ENCODE measurements at regions not wholly inside any gene's neighbourhood (a gene's known extent, or its start where the extent isn't known, plus 50 kb on each side); places are given as distances from the start of the nearest gene placed in this dataset.
A peak's percentile ranks its signal among the peaks of the same experiment; 100 is the strongest.
"Not testable (repeated sequence)": the region's sequence is repeated elsewhere in the genome, so short reads cannot be mapped to it uniquely, and the experiment has no call there.

DNA sequence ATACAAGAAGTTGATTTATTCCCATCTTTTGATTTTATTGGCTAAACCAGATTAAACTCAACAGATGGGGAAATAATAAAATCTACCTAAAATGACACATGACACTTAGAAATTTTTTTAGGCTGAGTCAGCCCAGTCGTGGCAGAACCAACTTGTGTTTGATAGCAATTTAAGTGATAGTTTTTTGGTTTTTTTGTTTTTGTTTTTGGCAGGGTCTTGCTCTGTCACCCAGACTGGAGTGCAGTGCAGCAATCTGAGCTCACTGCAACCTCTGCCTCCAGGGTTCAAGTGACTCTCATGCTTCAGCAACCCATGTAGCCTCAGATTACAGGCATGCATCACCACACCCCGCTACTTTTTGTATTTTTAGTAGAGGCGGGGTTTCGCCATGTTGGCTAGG lies 370.3 kb upstream of the NOCT start:
- no peak for DNase-seq (ENCODE audit: low spot score in 2 of 2)
- H3K27me3 ChIP-seq (ENCODE audit: low read depth): no peaks in the 10 kb centered on the region

DNA sequence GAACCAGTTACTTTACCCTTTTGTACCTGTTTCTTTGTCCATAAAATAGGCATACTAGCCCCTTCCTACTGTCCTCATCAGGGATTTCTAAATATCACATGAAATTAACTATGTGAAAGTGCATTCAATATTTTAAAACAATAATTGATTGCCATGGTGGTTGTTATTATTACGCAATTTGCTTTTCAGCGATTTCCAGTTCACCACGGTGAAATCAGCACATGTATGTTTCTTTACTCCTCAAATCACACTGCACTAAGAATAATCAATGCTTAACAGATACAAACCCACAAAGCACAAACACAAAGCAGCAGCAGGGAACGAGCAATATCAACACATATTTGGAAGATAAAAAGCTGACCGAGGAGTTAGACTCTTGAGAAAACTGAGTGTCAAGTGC lies 371.3 kb upstream of the NOCT start:
- no peak for DNase-seq (ENCODE audit: low spot score in 2 of 2)
- H3K27me3 ChIP-seq (ENCODE audit: low read depth): no peaks in the 10 kb centered on the region
- H3K36me3 ChIP-seq (replicated peaks): no peaks in the 10 kb centered on the region
- H3K4me1 ChIP-seq: no peaks in the 10 kb centered on the region
- in situ Hi-C loops (cut with MboI; ENCODE audit: low sequenced_read_pairs): no loop called here
- H3K9me3 ChIP-seq: no peaks in the 10 kb centered on the region
- no peak overlapping the region for H3K4me3 ChIP-seq

More for the DNA sequence above, 370.3 kb upstream of the NOCT start:
- in situ Hi-C loops (cut with MboI; ENCODE audit: low sequenced_read_pairs): no loop called here
- no peak overlapping the region for H3K4me3 ChIP-seq
- H3K36me3 ChIP-seq (replicated peaks): no peaks in the 10 kb centered on the region
- no peaks in the 10 kb centered on the region for H3K4me1 ChIP-seq
- H3K9me3 ChIP-seq: no peaks in the 10 kb centered on the region

DNA sequence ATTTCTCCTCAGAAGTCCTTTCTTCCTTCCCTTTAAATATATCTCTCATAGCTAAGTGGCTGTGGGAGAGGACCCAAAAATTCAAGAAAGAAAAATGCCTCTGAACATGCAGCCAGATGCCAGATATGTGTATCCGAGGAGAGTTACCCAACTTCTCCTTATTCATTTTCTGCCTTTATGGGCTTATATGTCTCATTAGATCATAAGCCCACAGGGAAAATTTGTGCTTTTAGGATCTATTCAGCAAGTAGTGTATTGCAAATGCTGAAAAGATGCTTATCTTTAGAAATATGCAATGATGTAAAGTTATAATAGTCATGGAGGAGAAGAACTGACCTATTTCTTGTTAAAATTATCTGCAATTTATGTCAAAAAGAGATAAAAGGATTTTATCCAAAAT lies 371.8 kb upstream of the NOCT start:
- no peak for DNase-seq (ENCODE audit: low spot score in 2 of 2)
- no peak overlapping the region for H3K4me3 ChIP-seq
- no peaks in the 10 kb centered on the region for H3K27me3 ChIP-seq (ENCODE audit: low read depth)
- no peaks in the 10 kb centered on the region for H3K36me3 ChIP-seq (replicated peaks)
- no peaks in the 10 kb centered on the region for H3K4me1 ChIP-seq
- in situ Hi-C loops (cut with MboI; ENCODE audit: low sequenced_read_pairs): no loop called here
- no peaks in the 10 kb centered on the region for H3K9me3 ChIP-seq

DNA sequence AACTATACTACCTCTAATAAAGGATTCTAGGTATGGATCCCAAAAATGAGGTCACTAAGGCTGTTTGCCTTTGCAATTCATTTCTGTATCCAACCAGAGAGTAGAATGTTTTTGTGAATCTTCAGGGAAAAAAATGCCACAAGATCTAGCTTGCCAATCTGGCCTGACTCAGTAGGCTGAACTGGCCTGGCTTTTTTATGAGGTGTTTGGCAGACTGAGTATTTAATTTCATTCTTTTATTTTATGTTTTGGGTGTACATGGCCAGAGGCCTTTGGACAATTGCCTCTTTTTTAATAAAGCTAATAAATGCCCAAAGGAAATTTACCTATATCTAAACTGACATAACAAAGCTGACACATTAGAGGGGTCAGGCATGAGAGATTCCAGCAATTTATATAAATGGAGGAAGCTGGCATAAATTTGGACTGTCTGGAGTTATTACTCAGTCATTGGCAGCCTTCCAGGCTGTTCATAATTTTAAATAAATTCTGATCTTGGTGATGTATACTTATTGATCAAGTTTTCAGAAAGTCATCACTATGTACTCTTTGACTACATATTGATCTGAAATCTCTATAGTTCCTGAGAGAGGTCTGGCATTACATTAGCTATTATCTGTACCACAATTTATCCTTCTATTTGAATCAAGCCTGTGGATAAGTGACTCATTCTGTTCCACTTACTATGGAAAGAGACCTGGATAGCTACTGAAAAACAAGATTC lies 376.4 kb upstream of the NOCT start:
- in situ Hi-C loops (cut with MboI; ENCODE audit: low sequenced_read_pairs): no loop called here
- Histone ChIP-seq H3K4me3 (no peak overlapping the region), H3K36me3 (replicated peaks) (no peaks in the 10 kb centered on the region), H3K27me3 (ENCODE audit: low read depth) (no peaks in the 10 kb centered on the region), H3K9me3 (no peaks in the 10 kb centered on the region), H3K4me1 (no peaks in the 10 kb centered on the region)
- DNase-seq (ENCODE audit: low spot score in 2 of 2): no peak

DNA sequence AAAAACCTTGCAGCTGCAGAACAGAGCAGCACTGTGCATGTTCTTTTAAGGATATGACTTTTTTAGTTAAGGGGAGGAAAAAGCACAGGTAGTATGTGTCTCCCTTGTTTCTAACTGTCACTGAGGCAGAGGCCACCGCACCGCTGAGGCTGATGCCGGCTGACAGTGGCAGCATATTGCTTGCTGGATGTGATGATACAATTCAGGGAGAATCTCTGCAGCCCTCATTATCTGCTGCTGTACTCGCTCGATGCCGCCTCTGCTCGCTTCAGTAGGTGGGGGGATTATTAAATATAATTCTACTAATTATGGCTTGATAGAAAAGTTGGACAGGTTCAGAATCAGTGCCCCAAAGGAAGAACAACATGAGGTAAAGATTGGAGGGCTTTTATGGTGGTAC lies 378.8 kb upstream of the NOCT start:
- Histone ChIP-seq H3K9me3 (no peaks in the 10 kb centered on the region), H3K4me3 (no peak overlapping the region), H3K27me3 (ENCODE audit: low read depth) (no peaks in the 10 kb centered on the region), H3K4me1 (no peaks in the 10 kb centered on the region), H3K36me3 (replicated peaks) (no peaks in the 10 kb centered on the region)
- DNase-seq (ENCODE audit: low spot score in 2 of 2): no peak
- in situ Hi-C loops (cut with MboI; ENCODE audit: low sequenced_read_pairs): no loop called here

DNA sequence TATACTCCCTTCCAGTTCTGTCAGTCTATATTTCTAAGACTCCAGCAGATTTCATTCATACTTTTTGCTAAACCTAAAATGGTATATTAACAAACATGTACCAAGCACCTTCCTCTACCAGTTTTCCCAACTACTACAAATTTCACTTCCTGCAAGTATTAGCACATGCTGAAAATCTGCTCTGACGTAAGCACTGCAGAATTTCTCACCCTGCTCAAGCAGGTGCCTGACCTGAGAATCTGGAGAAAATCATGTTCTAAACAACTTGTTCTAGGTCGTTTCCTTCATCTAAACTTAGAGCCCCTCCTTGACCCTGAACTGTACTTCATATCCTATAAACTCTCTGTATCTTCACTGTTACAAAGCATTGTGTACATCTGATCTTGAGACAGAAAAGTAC lies 380.7 kb upstream of the NOCT start:
- in situ Hi-C loops (cut with MboI; ENCODE audit: low sequenced_read_pairs): no loop called here
- H3K9me3 ChIP-seq: no peaks in the 10 kb centered on the region
- H3K27me3 ChIP-seq (ENCODE audit: low read depth): no peaks in the 10 kb centered on the region
- no peak for DNase-seq (ENCODE audit: low spot score in 2 of 2)
- no peak overlapping the region for H3K4me3 ChIP-seq
- H3K4me1 ChIP-seq: no peaks in the 10 kb centered on the region; the same call in 1 of the 2 replicates
- H3K36me3 ChIP-seq (replicated peaks): no peaks in the 10 kb centered on the region

DNA sequence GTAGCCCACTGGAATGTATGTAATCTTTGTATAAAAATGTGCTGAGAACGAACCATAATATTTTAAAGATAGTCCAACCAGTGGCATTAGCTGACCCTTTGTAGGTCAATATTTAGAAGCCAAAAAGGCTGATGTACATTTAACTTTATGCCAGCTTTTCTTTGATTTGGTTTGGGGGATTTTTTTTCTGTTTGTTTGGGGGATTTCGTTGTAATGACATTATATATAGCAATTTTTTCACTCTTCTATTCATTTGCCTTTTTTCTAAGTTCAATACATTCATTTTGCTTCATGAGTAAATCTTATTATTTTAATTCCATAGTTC lies 382.0 kb upstream of the NOCT start:
- Histone ChIP-seq H3K9me3 (no peaks in the 10 kb centered on the region), H3K4me3 (no peak overlapping the region), H3K27me3 (ENCODE audit: low read depth) (no peaks in the 10 kb centered on the region), H3K36me3 (replicated peaks) (no peaks in the 10 kb centered on the region), H3K4me1 (no peaks in the 10 kb centered on the region; the same call in 1 of the 2 replicates)
- DNase-seq (ENCODE audit: low spot score in 2 of 2): no peak
- in situ Hi-C loops (cut with MboI; ENCODE audit: low sequenced_read_pairs): no loop called here

DNA sequence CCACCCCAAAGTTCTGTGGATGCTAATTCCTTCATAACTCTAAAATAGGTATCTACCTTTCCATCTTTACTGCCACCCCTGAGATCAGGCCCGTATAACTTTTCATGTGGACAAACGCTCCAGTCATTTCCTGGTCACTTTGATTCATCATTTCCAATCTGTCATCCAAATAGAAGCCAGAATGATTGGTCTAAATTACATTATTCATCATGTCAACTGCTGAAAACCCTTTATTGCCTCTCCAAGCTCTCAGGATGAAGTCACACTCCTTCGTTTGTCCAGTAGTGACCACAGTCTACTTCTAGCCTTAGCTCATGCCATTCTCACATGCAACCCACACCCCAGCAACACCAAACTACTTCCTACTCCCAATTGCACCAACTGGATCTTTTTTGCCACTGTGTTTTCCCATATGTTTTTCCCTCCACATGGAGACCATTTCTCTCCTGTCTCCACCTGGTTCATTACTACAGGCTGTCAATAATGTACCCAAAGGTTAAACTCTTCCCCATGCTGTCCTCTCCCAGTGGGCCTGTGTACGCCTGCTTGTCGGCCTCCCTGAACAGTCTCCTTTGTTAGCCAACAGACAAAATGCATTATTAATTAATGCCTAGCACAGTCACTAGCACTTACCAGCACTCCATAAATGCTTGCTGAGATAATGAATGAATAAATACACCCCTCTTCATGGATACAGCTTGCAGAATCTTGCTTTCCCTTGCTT lies 382.6 kb upstream of the NOCT start:
- Histone ChIP-seq H3K4me3 (no peak overlapping the region), H3K4me1 (no peaks in the 10 kb centered on the region; the same call in 1 of the 2 replicates), H3K27me3 (ENCODE audit: low read depth) (no peaks in the 10 kb centered on the region), H3K36me3 (replicated peaks) (no peaks in the 10 kb centered on the region), H3K9me3 (no peaks in the 10 kb centered on the region)
- in situ Hi-C loops (cut with MboI; ENCODE audit: low sequenced_read_pairs): no loop called here
- DNase-seq (ENCODE audit: low spot score in 2 of 2): no peak

DNA sequence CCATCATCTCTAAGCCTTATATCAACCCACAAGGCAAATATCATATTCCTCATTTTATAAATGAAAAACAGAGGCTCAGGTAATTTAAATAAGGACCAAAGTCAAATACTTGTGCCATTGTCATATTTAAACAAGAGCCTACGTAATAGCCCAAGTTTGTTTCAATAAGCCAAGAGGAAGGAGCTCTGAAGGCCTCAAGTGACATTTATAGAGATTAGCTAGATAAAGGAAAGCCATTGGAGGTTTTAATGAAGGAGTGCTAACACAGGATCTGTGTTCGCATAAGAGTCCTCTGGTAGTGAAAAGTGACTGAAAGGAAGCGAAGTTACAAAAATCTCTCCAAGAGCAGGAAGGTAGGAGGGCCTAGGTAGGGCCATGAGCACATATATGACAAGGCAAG lies 384.9 kb upstream of the NOCT start:
- Histone ChIP-seq H3K36me3 (replicated peaks) (no peaks in the 10 kb centered on the region), H3K4me3 (no peak overlapping the region), H3K4me1 (no peaks in the 10 kb centered on the region; the same call in 1 of the 2 replicates), H3K27me3 (ENCODE audit: low read depth) (no peaks in the 10 kb centered on the region), H3K9me3 (no peaks in the 10 kb centered on the region)
- no peak for DNase-seq (ENCODE audit: low spot score in 2 of 2)
- in situ Hi-C loops (cut with MboI; ENCODE audit: low sequenced_read_pairs): no loop called here

DNA sequence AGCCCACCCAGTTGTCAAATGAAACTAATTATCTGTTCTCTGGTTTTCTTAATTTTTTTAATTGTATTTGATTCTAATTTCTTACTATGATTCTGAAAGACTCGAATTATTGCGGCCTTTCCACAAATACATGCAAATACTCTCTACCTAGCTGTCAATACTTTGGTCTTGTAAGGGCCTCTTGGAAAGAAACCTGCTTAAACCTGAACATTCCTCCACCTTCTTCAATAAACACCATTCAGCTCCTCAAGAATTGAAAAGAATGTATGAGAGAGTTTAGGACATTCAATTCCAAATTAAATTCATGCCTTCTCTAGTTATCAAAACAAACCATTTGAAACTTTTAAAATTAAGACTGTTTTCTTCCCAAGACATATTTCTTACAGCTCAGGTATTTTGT lies 385.9 kb upstream of the NOCT start:
- no peaks in the 10 kb centered on the region for H3K9me3 ChIP-seq
- no peaks in the 10 kb centered on the region; the same call in 1 of the 2 replicates for H3K4me1 ChIP-seq
- no peak overlapping the region for H3K4me3 ChIP-seq
- DNase-seq (ENCODE audit: low spot score in 2 of 2): no peak
- in situ Hi-C loops (cut with MboI; ENCODE audit: low sequenced_read_pairs): no loop called here
- H3K36me3 ChIP-seq (replicated peaks): no peaks in the 10 kb centered on the region
- no peaks in the 10 kb centered on the region for H3K27me3 ChIP-seq (ENCODE audit: low read depth)

DNA sequence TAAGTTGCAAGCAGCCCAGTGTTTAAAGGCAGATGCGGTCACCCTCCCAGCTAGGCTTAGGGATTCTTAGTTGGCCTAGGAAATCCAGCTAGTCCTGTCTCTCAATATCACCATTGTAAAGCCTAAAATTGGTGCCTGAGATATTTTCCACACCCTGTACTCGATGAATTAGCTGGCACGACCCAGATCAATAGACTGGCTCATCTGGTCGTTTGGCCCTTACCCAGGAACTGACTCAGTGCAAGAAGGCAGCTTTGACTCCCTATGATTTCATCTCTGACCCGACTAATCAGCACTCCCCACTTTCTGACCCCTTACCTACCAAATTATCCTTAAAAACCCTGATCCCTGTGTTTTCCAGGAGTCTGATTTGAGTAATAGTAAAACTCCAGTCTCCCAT lies 384.9 kb upstream of the SLC7A11 start:
- Histone ChIP-seq H3K4me1 (no peaks in the 10 kb centered on the region; the same call in 1 of the 2 replicates), H3K4me3 (no peak overlapping the region), H3K36me3 (replicated peaks) (no peaks in the 10 kb centered on the region), H3K27me3 (ENCODE audit: low read depth) (no peaks in the 10 kb centered on the region), H3K9me3 (no peaks in the 10 kb centered on the region)
- in situ Hi-C loops (cut with MboI; ENCODE audit: low sequenced_read_pairs): no loop called here
- DNase-seq (ENCODE audit: low spot score in 2 of 2): no peak

DNA sequence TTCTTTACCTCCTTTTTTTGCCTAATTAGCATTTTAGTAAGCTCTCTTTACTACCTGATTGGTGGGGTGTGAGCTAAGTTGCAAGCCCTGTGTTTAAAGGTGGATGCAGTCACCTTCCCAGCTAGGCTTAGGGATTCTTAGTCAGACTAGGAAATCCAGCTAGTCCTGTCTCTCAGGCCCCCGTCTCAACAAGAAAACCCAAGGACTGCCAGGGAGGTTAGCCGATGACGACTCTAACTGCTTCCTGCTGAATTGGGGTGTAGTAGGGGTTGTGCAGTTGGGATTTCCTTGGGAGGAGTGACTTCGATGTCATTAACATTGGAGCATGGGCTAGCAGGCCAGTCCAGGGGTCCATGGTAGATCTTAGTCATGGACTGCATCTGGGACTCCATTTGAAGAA lies 380.2 kb upstream of the SLC7A11 start:
- H3K4me3 ChIP-seq; in situ Hi-C loops (cut with MboI; ENCODE audit: low sequenced_read_pairs); H3K36me3 ChIP-seq (replicated peaks): not testable (repeated sequence)

DNA sequence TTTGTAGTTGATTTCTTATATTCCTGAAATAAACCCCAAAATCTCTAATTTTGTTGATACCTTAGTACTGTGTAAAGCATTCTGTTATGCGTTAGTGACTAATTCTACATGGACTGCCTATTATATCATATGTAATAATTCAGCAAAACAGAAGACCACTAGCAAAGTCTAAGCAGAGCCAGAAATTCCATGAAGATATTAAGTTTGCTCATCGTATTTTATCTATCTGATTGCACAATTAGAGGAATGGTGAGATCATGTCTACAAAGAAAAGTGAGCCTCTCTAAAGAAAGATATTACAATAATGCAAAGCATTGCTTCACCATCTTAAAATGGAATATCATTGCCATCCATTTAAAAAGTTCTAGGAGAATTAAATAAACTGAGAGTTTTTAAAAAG lies 374.6 kb upstream of the SLC7A11 start:
- H3K4me3 ChIP-seq: no peak overlapping the region
- in situ Hi-C loops (cut with MboI; ENCODE audit: low sequenced_read_pairs): no loop called here
- no peaks in the 10 kb centered on the region for H3K36me3 ChIP-seq (replicated peaks)
- no peaks in the 10 kb centered on the region for H3K27me3 ChIP-seq (ENCODE audit: low read depth)
- DNase-seq (ENCODE audit: low spot score in 2 of 2): no peak
- peaks cover 12% of the 10 kb centered on the region for H3K4me1 ChIP-seq
- no peaks in the 10 kb centered on the region for H3K9me3 ChIP-seq

More for the DNA sequence above, 380.2 kb upstream of the SLC7A11 start:
- H3K4me1 ChIP-seq; H3K27me3 ChIP-seq (ENCODE audit: low read depth); DNase-seq (ENCODE audit: low spot score in 2 of 2); H3K9me3 ChIP-seq: not testable (repeated sequence)

DNA sequence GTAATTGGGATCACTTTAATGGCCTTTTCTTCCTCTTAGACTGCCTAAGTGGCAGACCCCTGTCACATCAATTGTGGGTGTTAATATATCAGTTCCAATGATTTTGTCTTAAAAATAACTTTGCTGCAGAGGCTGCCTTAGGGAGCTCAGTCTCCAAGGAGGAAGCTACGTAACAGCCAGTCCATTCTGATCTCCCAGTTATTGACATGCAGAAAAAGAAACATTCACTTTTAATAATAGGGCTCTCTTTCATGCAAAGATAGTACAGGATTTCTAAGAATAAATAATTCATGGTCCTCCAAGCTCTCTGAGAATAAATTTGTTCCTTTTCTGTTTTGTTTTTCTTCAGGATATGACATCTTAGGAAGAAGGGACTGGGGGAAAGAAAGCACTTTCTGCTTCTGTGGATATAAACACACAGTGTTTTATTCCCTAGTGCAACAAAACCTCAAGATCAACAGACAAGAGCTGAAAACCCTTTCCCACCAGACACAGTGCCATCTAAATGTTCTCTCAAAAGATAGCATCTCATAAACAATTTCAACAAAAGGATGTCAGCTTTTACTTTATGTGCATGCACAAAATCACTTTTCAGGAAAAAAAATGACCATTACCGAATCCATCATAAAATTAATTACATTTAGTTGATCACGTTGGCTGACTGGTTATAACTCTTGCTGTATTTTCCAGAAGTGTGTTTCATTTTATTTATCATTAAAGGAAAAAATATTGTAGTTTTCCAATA lies 372.4 kb upstream of the SLC7A11 start:
- Histone ChIP-seq H3K4me3 (no peak overlapping the region), H3K36me3 (replicated peaks) (no peaks in the 10 kb centered on the region), H3K9me3 (no peaks in the 10 kb centered on the region), H3K4me1 (peaks cover 17% of the 10 kb centered on the region), H3K27me3 (ENCODE audit: low read depth) (no peaks in the 10 kb centered on the region)
- peak; percentile 12 to 60 for DNase-seq (ENCODE audit: low spot score in 2 of 2)
- in situ Hi-C loops (cut with MboI; ENCODE audit: low sequenced_read_pairs): no loop called here
